GM12891 (cell line): ENCODE measurements at regions not wholly inside any gene's neighbourhood (a gene's known extent, or its start where the extent isn't known, plus 50 kb on each side); places are given as distances from the start of the nearest gene placed in this dataset.
"Not testable (repeated sequence)": the region's sequence is repeated elsewhere in the genome, so short reads cannot be mapped to it uniquely, and the experiment has no call there.

Experiments used
- POLR2A ChIP-seq: IDR thresholded peaks from 2 replicates; pipeline ENCODE4 v1.6.1; 2011; ENCODE audit warnings: low read depth, low read length, control low read depth
- TAF1 ChIP-seq: IDR thresholded peaks from 2 replicates; pipeline ENCODE4 v1.6.1; 2011; ENCODE audit warnings: low read depth, low read length, control low read depth

- not testable (repeated sequence) for TF ChIP-seq POLR2A, TAF1
These were observed 587.2 kb upstream of the CHD1 start for GRCh38 chr5:99515864-99516490.
